ENCODE measurements at regions not wholly inside any gene's neighbourhood (a gene's known extent, or its start where the extent isn't known, plus 50 kb on each side); places are given as distances from the start of the nearest gene placed in this dataset.

- TF ChIP-seq CHD7 (IDR thresholded peaks at IDR 0.05; ENCODE audit: insufficient replicate concordance, low read length) (no peak), KDM1A (IDR thresholded peaks at IDR 0.05; ENCODE audit: borderline replicate concordance, low read length) (no peak), RXRA (IDR thresholded peaks at IDR 0.05; ENCODE audit: insufficient read depth, low read depth, low read length) (no peak)
These were observed 434.0 kb upstream of the CDH5 start (continued) for GRCh38 chr16:65932350-65933072.

All from H1 (cell line).